BLaER1 (cell line): ENCODE measurements at regions not wholly inside any gene's neighbourhood (a gene's known extent, or its start where the extent isn't known, plus 50 kb on each side); places are given as distances from the start of the nearest gene placed in this dataset.

Source experiments
- H3K27ac ChIP-seq: shearing (Covaris generic); formaldehyde crosslinking; 2 replicates; pipeline ENCODE4 v1.8.1; 2022
- H3K27me3 ChIP-seq: shearing (Covaris generic); formaldehyde crosslinking; 2 replicates; pipeline ENCODE4 v1.8.1; 2022
- H3K36me3 ChIP-seq: shearing (Covaris generic); formaldehyde crosslinking; 2 replicates; pipeline ENCODE4 v1.8.1; 2022
- H3K4me1 ChIP-seq: shearing (Covaris generic); formaldehyde crosslinking; 2 replicates; pipeline ENCODE4 v1.8.1; 2022
- H3K4me2 ChIP-seq: shearing (Covaris generic); formaldehyde crosslinking; 2 replicates; pipeline ENCODE4 v1.8.1; 2022
- H3K4me3 ChIP-seq: shearing (Covaris generic); formaldehyde crosslinking; 2 replicates; pipeline ENCODE4 v1.8.1; 2022
- H3K9ac ChIP-seq: shearing (Covaris generic); formaldehyde crosslinking; 2 replicates; pipeline ENCODE4 v1.8.1; 2022
- H3K9me3 ChIP-seq: shearing (Covaris generic); formaldehyde crosslinking; 2 replicates; pipeline ENCODE4 v1.8.1; 2022
- H4K20me1 ChIP-seq: shearing (Covaris generic); formaldehyde crosslinking; 2 replicates; pipeline ENCODE4 v1.8.1; 2022
- Cebpa-rat ChIP-seq: shearing (Covaris generic); IDR thresholded peaks from 2 replicates; pipeline ENCODE4 v1.8.1; 2022

- H3K4me3 ChIP-seq, result no peak overlapping the region
- H3K9ac ChIP-seq, result no peak overlapping the region
- no peaks in the 10 kb centered on the region for H3K36me3 ChIP-seq
- no peak for TF ChIP-seq Cebpa-rat
- H3K27ac ChIP-seq, result no peak overlapping the region
- H4K20me1 ChIP-seq, result no peaks in the 10 kb centered on the region
- no peaks in the 10 kb centered on the region for H3K4me1 ChIP-seq
- H3K9me3 ChIP-seq, result no peaks in the 10 kb centered on the region
- no peak overlapping the region for H3K4me2 ChIP-seq
- no peaks in the 10 kb centered on the region for H3K27me3 ChIP-seq
Observed at GRCh38 chr18:44620812-44621211, 59.9 kb upstream of the SETBP1 start.

- Histone ChIP-seq H3K4me3 (no peak overlapping the region), H4K20me1 (no peaks in the 10 kb centered on the region), H3K27ac (no peak overlapping the region), H3K4me1 (no peaks in the 10 kb centered on the region), H3K27me3 (no peaks in the 10 kb centered on the region), H3K9ac (no peak overlapping the region), H3K36me3 (no peaks in the 10 kb centered on the region), H3K9me3 (no peaks in the 10 kb centered on the region), H3K4me2 (no peak overlapping the region)
- no peak for TF ChIP-seq Cebpa-rat
Observed at GRCh38 chr18:44624052-44624451, 56.6 kb upstream of the SETBP1 start.

- no peak overlapping the region for H3K4me3 ChIP-seq
- no peaks in the 10 kb centered on the region for H4K20me1 ChIP-seq
- peak overlapping the region; percentile 8; the same call in 1 of the 2 replicates for H3K4me2 ChIP-seq
- no peaks in the 10 kb centered on the region for H3K36me3 ChIP-seq
- no peak for TF ChIP-seq Cebpa-rat
- no peak overlapping the region for H3K27ac ChIP-seq
- H3K27me3 ChIP-seq, result no peaks in the 10 kb centered on the region
- no peak overlapping the region for H3K9ac ChIP-seq
- no peaks in the 10 kb centered on the region for H3K9me3 ChIP-seq
- H3K4me1 ChIP-seq, result no peaks in the 10 kb centered on the region
Observed at GRCh38 chr18:44625386-44625785, 55.3 kb upstream of the SETBP1 start.

- no peaks in the 10 kb centered on the region for H3K9me3 ChIP-seq
- H3K4me3 ChIP-seq, result no peak overlapping the region
- no peak for TF ChIP-seq Cebpa-rat
- H3K9ac ChIP-seq, result no peak overlapping the region
- no peak overlapping the region for H3K4me2 ChIP-seq
- no peaks in the 10 kb centered on the region for H4K20me1 ChIP-seq
- no peaks in the 10 kb centered on the region for H3K36me3 ChIP-seq
- no peak overlapping the region for H3K27ac ChIP-seq
- H3K4me1 ChIP-seq, result no peaks in the 10 kb centered on the region
- H3K27me3 ChIP-seq, result no peaks in the 10 kb centered on the region
Observed at GRCh38 chr18:44626236-44626635, 54.5 kb upstream of the SETBP1 start.

- H3K27ac ChIP-seq, result no peak overlapping the region
- no peak for TF ChIP-seq Cebpa-rat
- H3K4me2 ChIP-seq, result no peak overlapping the region
Observed at GRCh38 chr18:44626807-44627206, 53.9 kb upstream of the SETBP1 start.

GRCh38 chr18:44627280-44627679 is 53.4 kb upstream of the SETBP1 start:
- Histone ChIP-seq H3K27ac (no peak overlapping the region), H4K20me1 (no peaks in the 10 kb centered on the region), H3K4me3 (no peak overlapping the region), H3K36me3 (no peaks in the 10 kb centered on the region), H3K9me3 (no peaks in the 10 kb centered on the region), H3K27me3 (no peaks in the 10 kb centered on the region), H3K4me2 (no peak overlapping the region), H3K4me1 (no peaks in the 10 kb centered on the region), H3K9ac (no peak overlapping the region)
- no peak for TF ChIP-seq Cebpa-rat

More at GRCh38 chr18:44626807-44627206, 53.9 kb upstream of the SETBP1 start:
- Histone ChIP-seq H3K9ac (no peak overlapping the region), H3K27me3 (no peaks in the 10 kb centered on the region), H3K4me3 (no peak overlapping the region), H4K20me1 (no peaks in the 10 kb centered on the region), H3K9me3 (no peaks in the 10 kb centered on the region), H3K36me3 (no peaks in the 10 kb centered on the region), H3K4me1 (no peaks in the 10 kb centered on the region)

- H3K4me3 ChIP-seq, result no peak overlapping the region
- H3K4me2 ChIP-seq, result no peak overlapping the region
- no peak overlapping the region for H3K9ac ChIP-seq
- H3K9me3 ChIP-seq, result no peaks in the 10 kb centered on the region
- H3K4me1 ChIP-seq, result no peaks in the 10 kb centered on the region
- H3K27me3 ChIP-seq, result no peaks in the 10 kb centered on the region
- no peaks in the 10 kb centered on the region for H3K36me3 ChIP-seq
- TF ChIP-seq Cebpa-rat, result no peak
- H4K20me1 ChIP-seq, result no peaks in the 10 kb centered on the region
- no peak overlapping the region for H3K27ac ChIP-seq
Observed at GRCh38 chr18:44629406-44629805, 51.3 kb upstream of the SETBP1 start.

- H3K4me1 ChIP-seq, result no peaks in the 10 kb centered on the region
- H4K20me1 ChIP-seq, result no peaks in the 10 kb centered on the region
- no peak for TF ChIP-seq Cebpa-rat
- no peaks in the 10 kb centered on the region for H3K36me3 ChIP-seq
- H3K27me3 ChIP-seq, result no peaks in the 10 kb centered on the region
- H3K4me2 ChIP-seq, result no peak overlapping the region
- H3K27ac ChIP-seq, result no peak overlapping the region
- no peak overlapping the region for H3K9ac ChIP-seq
- H3K9me3 ChIP-seq, result no peaks in the 10 kb centered on the region
- no peak overlapping the region for H3K4me3 ChIP-seq
Observed at GRCh38 chr18:44630118-44630517, 50.6 kb upstream of the SETBP1 start.
